HFFc6 (cell line): ENCODE measurements at regions not wholly inside any gene's neighbourhood (a gene's known extent, or its start where the extent isn't known, plus 50 kb on each side); places are given as distances from the start of the nearest gene placed in this dataset.
"Not testable (repeated sequence)": the region's sequence is repeated elsewhere in the genome, so short reads cannot be mapped to it uniquely, and the experiment has no call there.

Experiments used
- DNase-seq: peaks from one replicate; pipeline ENCODE4 v3.0.0-alpha.2; 2018
- H3K27ac Mint-ChIP-seq: 2 replicates; pipeline ENCODE4 v1.8.0; 2020; ENCODE audit warnings: mild to moderate bottlenecking, mixed read lengths
- H3K27me3 Mint-ChIP-seq: 2 replicates; pipeline ENCODE4 v1.8.0; 2021; ENCODE audit warnings: mild to moderate bottlenecking, moderate library complexity, mixed read lengths; ENCODE audit not compliant: insufficient read depth
- H3K36me3 Mint-ChIP-seq: 2 replicates; pipeline ENCODE4 v1.8.0; 2021; ENCODE audit warnings: low read depth, mixed read lengths
- H3K4me1 Mint-ChIP-seq: 2 replicates; pipeline ENCODE4 v1.8.0; 2020; ENCODE audit warnings: low read depth, mixed read lengths
- H3K4me3 Mint-ChIP-seq: 2 replicates; pipeline ENCODE4 v1.8.0; 2020; ENCODE audit warnings: mild to moderate bottlenecking, moderate library complexity, mixed read lengths
- H3K9me3 Mint-ChIP-seq: 2 replicates; pipeline ENCODE4 v1.8.0; 2020; ENCODE audit warnings: mild to moderate bottlenecking, mixed read lengths
- TF ChIP-seq, protein P1 (sequence below): fragments of 200-600 bp; sonication (generic); IDR thresholded peaks from 2 replicates; pipeline ENCODE4 v1.5.0; 2021; ENCODE audit warnings: antibody characterized with exemption, mild to moderate bottlenecking

DNA sequence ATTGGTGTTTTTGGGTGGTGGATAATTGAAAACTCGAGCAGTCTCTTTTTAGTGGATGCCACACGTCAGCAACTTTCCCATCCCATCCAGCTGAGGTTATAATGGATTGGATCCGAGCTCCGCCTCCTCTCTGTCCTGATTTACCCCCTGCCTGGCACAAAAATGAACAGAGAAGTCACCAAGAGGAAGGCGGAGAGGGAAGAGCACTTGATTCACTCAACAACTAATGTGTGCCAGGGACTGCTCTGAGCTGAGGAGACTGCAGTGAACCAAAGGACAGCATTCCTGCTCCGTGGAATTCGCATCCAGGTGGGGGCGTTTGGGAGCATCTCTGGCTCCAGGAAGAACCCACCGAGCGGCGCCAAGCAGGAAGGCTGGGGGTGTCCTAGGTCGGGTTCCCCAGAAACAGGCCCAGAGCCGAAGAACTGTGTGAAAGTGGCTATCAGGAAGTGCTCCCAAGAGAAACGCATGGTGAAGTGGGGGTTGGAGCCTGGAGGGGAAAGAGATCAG, 95.8 kb upstream of the NAA20 start:
- H3K4me3 Mint-ChIP-seq = no peak overlapping the region
- H3K36me3 Mint-ChIP-seq = 0 out of 2 replicates have a peak, but pooled peaks cover 6% of the 10 kb centered on the region
- no peak overlapping the region for H3K27ac Mint-ChIP-seq
- DNase-seq = no peak
- TF ChIP-seq, protein P1, sequence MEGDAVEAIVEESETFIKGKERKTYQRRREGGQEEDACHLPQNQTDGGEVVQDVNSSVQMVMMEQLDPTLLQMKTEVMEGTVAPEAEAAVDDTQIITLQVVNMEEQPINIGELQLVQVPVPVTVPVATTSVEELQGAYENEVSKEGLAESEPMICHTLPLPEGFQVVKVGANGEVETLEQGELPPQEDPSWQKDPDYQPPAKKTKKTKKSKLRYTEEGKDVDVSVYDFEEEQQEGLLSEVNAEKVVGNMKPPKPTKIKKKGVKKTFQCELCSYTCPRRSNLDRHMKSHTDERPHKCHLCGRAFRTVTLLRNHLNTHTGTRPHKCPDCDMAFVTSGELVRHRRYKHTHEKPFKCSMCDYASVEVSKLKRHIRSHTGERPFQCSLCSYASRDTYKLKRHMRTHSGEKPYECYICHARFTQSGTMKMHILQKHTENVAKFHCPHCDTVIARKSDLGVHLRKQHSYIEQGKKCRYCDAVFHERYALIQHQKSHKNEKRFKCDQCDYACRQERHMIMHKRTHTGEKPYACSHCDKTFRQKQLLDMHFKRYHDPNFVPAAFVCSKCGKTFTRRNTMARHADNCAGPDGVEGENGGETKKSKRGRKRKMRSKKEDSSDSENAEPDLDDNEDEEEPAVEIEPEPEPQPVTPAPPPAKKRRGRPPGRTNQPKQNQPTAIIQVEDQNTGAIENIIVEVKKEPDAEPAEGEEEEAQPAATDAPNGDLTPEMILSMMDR = no peak
- no peaks in the 10 kb centered on the region for H3K9me3 Mint-ChIP-seq
- H3K4me1 Mint-ChIP-seq = no peaks in the 10 kb centered on the region; the same call in 1 of the 2 replicates
- H3K27me3 Mint-ChIP-seq = no peaks in the 10 kb centered on the region; the same call in none of the 2 replicates

DNA sequence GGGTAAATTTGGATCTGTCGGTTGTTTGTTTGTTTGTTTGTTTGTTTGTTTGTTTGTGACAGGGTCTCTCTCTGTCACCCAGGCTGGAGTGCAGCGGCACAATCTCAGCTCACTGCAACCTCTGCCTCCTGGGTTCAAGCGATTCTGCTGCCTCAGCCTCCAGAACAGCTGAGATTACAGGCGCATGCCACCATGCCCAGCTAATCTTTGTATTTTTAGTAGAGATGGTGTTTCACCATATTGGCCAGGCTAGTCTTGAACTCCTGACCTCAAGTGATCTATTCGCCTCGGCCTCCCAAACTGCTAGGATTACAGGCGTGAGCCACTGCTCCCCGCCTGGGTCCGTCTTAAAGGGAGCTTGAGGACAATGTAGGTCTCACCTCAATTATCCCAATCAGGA, 95.3 kb upstream of the NAA20 start:
- not testable (repeated sequence) for H3K4me3 Mint-ChIP-seq, H3K4me1 Mint-ChIP-seq, H3K27ac Mint-ChIP-seq, H3K27me3 Mint-ChIP-seq, H3K9me3 Mint-ChIP-seq, DNase-seq, H3K36me3 Mint-ChIP-seq

DNA sequence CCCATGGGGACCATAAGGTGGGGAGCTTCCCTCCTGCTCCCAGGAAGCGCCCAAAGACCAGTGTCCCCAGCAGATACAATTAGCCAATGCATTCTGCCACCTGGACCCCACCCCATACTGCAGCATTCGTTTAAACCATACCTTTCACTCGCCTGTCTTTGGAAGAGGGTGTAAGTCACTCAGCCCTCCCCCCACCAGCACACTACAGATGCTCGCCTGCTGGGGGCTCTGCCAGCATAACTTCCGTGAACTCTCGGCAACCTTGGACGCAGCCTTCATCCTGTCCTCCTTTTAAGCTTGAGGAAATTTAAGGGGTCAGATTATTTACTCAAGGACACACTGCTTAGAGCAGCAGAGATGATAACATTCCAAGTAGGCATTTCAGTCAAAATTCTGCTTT, 94.4 kb upstream of the NAA20 start:
- H3K4me3 Mint-ChIP-seq = no peak overlapping the region
- TF ChIP-seq, protein P1 = no peak
- no peak for DNase-seq

DNA sequence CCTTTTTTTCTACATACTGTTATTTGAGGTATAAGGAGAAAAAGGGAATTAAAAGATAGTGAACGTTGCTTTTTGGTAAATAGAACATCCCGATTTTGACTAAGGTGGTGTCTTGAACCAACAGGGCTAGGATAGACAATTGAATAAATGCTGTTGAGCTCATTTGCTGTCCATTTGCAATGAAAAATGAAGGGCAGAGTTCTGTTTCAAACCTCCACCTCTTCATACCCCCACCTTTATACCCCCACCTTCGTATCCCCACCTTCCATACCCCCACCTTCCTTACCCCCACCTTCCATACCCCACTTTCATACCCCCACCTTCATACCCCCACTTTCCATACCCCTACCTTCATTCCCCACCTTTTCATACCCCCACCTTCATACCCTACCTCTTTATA, 93.4 kb upstream of the NAA20 start:
- Mint-ChIP-seq H3K4me1 (no peaks in the 10 kb centered on the region; the same call in 1 of the 2 replicates), H3K36me3 (0 out of 2 replicates have a peak, but pooled peaks cover 6% of the 10 kb centered on the region), H3K27me3 (peaks cover 1% of the 10 kb centered on the region), H3K9me3 (no peaks in the 10 kb centered on the region), H3K4me3 (no peak overlapping the region), H3K27ac (no peak overlapping the region)
- no peak for DNase-seq
- TF ChIP-seq, protein P1 = no peak

More for the DNA sequence above, 94.4 kb upstream of the NAA20 start:
- Mint-ChIP-seq H3K36me3 (0 out of 2 replicates have a peak, but pooled peaks cover 6% of the 10 kb centered on the region), H3K27me3 (peaks cover 1% of the 10 kb centered on the region), H3K4me1 (no peaks in the 10 kb centered on the region; the same call in 1 of the 2 replicates), H3K27ac (no peak overlapping the region), H3K9me3 (no peaks in the 10 kb centered on the region)

DNA sequence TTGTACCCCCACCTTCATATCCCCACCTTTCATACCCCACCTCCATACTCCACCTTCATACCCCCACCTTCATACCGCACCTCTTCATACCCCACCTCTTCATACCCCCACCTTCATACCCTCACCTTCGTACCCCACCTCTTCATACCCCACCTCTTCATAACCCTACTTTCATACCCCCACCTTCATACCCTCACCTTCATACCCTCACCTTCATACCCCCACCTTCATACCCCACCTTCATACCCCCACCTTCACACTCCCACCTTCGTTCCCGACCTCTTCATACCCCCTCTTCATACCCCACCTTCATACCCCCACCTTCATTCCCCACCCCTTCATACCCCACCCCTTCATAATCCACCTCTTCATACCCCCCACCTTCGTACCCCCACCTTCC, 92.9 kb upstream of the NAA20 start:
- H3K27me3 Mint-ChIP-seq = peaks cover 1% of the 10 kb centered on the region
- TF ChIP-seq, protein P1 = no peak
- H3K4me3 Mint-ChIP-seq = no peak overlapping the region
- no peak for DNase-seq
- H3K36me3 Mint-ChIP-seq = 0 out of 2 replicates have a peak, but pooled peaks cover 6% of the 10 kb centered on the region
- no peaks in the 10 kb centered on the region for H3K9me3 Mint-ChIP-seq
- H3K4me1 Mint-ChIP-seq = no peaks in the 10 kb centered on the region; the same call in 1 of the 2 replicates
- H3K27ac Mint-ChIP-seq = no peak overlapping the region

DNA sequence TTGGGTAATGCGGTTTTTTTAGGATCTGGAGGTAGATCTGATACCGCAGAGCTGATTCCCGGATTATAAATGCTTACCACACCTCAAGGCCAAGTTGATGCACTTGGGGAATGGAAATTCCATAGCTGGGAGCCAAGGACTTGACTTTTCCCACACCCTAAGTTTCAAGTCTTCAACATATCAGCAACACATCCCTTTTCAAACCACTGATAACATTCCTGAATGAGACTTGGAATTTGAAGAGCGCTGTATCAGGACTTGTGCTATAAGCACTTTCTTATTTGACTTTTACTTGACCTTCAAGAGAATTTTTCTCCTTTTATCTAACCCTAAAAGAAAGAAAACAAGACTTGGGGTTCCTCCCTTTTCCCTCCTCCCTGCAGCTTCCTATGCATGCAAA, 90.6 kb upstream of the NAA20 start:
- DNase-seq = no peak
- Mint-ChIP-seq H3K27me3 (peaks cover 1% of the 10 kb centered on the region), H3K9me3 (no peaks in the 10 kb centered on the region), H3K4me3 (no peak overlapping the region), H3K4me1 (peaks cover 7% of the 10 kb centered on the region), H3K27ac (no peak overlapping the region), H3K36me3 (no peaks in the 10 kb centered on the region)
- TF ChIP-seq, protein P1 = no peak
